NCI-H1436 (cell line): ENCODE measurements at regions not wholly inside any gene's neighbourhood (a gene's known extent, or its start where the extent isn't known, plus 50 kb on each side); places are given as distances from the start of the nearest gene placed in this dataset.

Experiments
- DNase-seq: peaks from one replicate; lab custom pipeline; 2025; lab: John Stamatoyannopoulos, UW

DNA sequence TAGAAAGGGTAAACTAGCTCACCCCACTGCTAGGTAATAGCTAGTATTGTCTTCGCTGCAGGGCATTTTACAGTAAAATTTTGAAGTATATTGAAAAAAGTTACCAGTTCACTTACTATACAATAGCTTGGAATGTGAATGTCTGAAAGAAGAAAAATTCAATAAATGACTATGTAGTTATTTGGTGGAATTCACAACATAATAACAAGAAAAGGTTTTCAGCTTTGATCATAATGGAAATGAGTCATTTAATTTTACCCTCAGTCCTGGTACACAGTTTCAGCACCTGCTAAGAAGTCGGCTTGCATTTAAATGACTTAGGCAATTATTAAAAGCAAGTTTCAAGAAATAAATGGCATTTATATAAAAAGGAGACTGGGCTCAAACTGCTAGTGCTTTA is 90.4 kb downstream of the NUP35 start:
- no peak for DNase-seq

DNA sequence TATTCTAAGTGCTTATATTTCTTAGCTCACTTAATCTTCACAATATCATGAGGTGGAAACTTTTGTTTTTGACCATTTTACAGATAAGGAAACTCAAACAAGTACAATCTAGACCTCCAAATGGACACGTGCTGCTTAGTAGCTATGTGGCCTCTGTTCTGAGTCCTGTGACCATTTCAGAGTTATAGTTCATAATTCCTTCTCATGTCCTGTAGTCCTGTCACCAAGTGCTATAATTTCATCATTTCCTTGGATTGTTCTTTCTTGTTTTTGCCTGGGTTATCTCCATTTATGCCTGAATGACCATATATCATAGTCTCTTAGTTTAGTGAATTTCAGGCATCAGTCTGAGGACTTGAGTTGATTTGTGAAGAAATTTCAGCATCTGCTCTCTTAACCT is 91.7 kb downstream of the NUP35 start:
- DNase-seq = no peak

- no peak for DNase-seq
These were observed 95.6 kb downstream of the NUP35 start for GRCh38 chr2:183219888-183220287.

DNA sequence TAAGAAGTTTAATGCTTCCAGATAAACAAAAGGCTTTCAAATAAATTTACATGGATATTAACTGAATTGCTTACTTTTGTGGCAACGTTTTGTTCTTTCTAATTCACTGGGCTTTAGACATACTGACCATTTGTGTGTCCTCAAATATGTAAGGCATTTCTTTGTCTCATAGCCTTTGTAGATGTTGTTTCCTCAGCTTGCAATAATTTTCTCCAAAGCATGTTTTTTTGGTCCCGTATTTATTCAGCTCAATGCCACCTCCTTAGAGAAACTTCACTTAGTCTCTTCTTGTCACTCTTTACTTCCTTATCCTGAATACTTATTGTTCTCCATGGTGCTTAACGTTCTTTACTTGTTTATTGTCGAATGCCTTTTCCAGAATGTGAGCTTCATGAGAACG is 98.5 kb downstream of the NUP35 start:
- no peak for DNase-seq

GRCh38 chr2:183224948-183225347 is 100.7 kb downstream of the NUP35 start:
- no peak for DNase-seq

DNA sequence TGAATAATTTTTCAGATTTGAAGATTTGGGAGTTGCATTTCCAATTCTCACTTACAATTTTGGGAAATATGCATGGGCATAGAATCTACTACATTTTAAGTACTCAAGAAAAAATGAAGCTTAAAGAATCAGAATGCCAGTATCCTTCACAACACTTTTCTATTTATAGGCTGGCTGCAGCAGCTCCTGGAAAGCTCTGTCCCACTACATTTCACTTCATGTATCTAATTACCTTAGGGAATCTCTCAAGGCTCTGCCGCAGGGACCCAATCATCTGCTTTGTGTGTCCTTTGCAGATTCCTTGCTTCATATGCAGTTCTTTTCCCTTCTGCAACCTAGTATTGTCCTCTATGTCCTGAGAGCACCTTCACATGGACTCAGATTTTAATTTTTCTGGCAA is 102.9 kb downstream of the NUP35 start:
- no peak for DNase-seq

DNA sequence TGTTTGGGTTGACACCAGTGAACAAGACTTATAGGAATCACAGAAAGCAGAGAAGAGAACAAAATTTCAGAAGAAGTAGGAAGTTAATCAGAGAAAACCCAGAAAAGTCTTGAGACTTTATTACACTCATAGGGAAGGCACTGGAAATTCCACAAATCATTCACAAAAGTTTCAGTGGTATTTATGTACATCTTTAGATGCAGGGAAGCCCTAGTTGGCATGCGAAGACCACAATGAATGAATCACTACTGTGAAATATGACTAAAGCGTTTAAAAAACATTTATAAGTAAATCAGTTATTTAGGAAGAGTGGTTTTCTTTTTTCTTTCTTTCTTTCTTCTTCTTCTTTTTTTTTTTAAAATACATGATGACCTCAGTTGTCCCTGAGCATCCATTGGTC is 105.1 kb downstream of the NUP35 start:
- DNase-seq = no peak

- DNase-seq = no peak
These were observed 108.1 kb downstream of the NUP35 start for GRCh38 chr2:183232161-183232865.

DNA sequence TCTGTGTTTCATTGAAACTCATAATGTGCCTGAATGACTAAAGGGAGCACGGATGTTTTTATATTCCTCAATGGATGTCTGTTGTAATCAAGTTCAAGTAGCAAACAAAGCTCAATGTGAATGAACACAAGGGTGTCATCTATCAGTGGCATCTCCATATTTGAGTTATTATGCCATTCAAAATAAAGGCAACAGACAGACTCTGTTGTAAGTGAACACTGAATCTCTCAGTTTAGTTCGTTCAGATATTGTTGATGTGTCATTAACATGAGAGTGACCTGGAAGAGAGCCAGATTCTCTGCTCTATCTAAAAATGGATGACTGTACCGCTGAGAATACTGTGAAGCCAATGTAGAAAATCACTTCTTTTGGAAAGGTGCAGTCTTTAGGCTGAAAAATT is 118.7 kb downstream of the NUP35 start:
- DNase-seq = peak; percentile 58

GRCh38 chr2:183243758-183244157 is 119.5 kb downstream of the NUP35 start:
- DNase-seq = no peak

DNA sequence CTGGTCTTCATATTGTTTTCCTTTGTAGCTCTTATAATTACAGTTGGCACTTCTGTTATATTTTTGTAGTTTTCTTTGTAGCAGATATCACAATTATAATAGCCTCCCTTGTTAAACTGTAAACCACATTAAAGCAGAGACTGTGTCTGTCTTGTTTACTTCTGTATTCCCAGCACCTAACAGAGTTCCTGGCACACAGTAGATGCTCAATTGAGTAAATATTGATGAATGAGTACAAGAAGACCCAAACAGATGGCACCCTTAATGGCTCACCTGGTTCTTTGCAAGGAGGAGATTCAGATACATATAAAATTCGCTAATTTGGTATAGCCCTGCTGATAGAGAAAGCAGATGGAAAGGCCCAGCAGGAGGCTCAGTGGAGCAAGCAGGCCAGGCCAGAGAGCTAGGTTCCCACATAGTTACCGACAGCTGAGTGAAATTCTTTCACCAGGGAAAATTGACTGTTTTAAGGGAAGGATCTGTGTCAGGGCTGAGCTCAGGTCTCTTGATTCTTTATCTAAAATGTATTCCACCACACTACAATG is 120.1 kb downstream of the NUP35 start:
- DNase-seq = no peak

- DNase-seq = peak; percentile 18
These were observed 124.8 kb downstream of the NUP35 start for GRCh38 chr2:183248866-183249567.

DNA sequence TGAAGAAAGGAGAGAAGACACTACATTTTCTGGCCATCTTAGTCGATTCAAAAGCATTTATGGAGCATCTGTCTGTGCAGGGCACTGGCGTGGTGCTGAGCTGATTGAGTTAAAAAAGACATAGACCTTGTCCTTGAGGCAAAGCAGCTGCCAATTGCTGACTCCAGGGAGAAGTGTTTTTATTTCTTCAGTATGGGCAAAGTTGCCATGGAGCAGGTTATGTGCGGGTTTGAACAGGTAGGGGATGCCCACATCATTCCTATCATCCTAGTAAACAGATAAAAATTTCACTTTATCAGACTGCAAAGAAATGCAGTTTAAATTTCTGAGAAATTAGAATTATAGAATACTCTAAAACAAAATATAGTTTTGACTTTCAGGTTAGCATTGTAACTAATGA is 125.8 kb downstream of the NUP35 start:
- DNase-seq = no peak

DNA sequence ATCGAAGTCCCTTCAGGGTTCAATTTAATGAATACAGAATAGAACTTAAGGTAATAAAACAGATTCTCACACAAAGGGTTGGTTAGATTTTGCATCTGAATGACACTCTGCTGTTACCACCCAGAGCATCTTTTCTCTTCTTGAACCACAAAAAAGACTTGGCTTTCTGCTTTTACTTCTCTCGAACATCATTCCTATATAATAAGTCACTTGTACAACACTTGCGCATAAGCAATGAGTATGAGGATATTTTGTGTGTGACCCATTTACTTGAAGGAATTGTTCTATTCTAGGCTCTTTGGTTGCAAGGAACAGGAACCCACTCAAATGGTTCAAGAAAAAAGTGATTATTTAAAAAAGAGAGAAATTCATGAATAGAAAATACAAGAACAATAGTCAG is 126.2 kb downstream of the NUP35 start:
- no peak for DNase-seq

DNA sequence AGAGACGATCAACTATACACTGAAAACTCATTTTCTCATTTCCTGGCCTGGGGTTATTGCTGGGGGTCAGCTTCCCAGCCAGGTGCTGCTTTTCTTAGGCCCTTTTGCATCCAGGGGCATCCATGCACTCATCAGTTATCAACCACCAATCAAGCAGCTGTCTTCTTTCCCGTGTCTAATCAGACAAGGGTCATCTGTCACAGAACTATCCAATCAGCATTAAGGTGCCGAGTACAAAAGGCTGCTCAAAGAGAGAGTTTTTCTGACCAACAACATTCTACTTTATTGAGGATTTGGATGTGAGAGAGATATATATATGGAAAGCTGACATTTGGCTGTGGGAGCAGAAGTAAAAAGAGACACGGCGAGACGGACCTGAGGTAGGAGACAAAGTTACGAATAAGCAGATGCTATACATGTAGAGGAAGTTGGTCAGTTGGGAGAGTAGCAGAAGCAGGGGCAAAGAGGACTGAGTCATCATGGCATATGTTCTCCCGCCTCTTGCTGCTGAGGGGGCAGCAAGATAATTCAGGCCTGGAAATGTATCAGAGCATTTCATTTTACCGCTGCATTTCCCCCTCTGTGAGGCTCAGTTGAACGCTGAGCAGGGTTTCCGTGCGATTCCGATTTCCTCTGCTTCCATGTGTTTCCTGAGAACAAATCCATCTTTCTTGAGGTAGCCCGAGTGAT is 129.3 kb downstream of the NUP35 start:
- DNase-seq = no peak

- DNase-seq = no peak
These were observed 131.2 kb downstream of the NUP35 start for GRCh38 chr2:183255411-183255810.

GRCh38 chr2:183259921-183260320 is 135.7 kb downstream of the NUP35 start:
- no peak for DNase-seq

GRCh38 chr2:183260527-183260926 is 136.3 kb downstream of the NUP35 start:
- no peak for DNase-seq

DNA sequence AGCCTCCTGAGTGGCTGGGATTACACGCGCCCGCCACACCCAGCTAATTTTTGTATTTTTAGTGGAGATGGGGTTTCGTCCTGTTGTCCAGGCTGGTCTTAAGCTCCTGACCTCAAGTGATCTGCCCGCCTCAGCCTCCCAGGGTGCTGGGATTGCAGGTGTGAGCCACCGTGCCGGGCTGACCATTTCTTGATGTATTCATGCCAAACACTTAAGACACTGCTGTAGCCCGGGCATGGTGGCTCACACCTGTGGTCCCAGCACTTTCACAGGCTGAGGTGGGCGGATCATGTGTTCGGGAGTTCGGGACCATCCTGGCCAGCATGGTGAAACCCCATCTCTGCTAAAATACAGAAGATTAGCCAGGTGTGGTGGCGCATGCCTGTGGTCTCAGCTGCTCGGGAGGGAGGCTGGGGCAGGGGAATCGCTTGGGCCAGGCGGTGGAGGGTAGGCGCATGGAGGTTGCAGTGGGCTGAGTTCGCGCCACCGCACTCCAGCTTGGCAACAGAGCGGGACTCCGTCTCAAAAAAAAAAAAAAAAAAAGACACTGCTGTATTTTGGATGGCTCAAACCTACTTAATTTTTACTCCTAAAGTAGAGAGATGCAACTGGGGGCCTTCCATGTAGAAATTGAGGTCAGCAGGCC is 140.8 kb downstream of the NUP35 start:
- DNase-seq = no peak

GRCh38 chr2:183267148-183267827 is 143.0 kb downstream of the NUP35 start:
- DNase-seq = no peak

DNA sequence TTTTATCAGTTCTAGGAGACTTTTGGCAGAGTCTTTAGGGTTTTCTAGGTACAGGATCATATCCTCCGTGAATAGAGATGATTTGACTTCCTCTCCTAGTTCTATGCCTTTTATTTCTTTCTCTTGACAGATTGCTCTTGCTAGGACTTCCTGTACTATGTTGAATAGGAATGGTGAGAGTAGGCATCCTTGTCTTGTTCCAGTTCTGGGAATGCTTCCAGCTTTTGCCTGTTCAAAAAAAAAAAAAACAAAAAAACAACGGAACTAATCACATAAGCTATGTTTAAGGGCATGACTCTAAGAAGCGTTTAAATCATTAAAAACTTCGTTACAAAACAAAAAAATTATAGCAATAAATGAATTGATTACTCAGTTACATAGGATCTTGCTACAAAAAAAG is 145.7 kb downstream of the NUP35 start:
- no peak for DNase-seq

GRCh38 chr2:183283209-183283608 is 159.0 kb downstream of the NUP35 start:
- DNase-seq = no peak
